Lower leg skin (tissue), 3 donors: ENCODE measurements at regions not wholly inside any gene's neighbourhood (a gene's known extent, or its start where the extent isn't known, plus 50 kb on each side); places are given as distances from the start of the nearest gene placed in this dataset.

Source experiments
- POLR2A ChIP-seq, 2 donors: fragments of 450-650 bp; IDR thresholded peaks; one replicate each; pipeline ENCODE4 v1.6.1; 2016 to 2017; ENCODE audit warnings: antibody characterized with exemption in 2 of 2, mild to moderate bottlenecking in 1 of 2, moderate library complexity in 1 of 2
- TF ChIP-seq, protein P1 (sequence below), 3 donors: fragments of 450-650 bp; IDR thresholded peaks; one replicate each; pipeline ENCODE4 v1.5.1; 2016; ENCODE audit warnings: antibody characterized with exemption in 3 of 3, mild to moderate bottlenecking in 3 of 3, moderate library complexity in 2 of 3

DNA sequence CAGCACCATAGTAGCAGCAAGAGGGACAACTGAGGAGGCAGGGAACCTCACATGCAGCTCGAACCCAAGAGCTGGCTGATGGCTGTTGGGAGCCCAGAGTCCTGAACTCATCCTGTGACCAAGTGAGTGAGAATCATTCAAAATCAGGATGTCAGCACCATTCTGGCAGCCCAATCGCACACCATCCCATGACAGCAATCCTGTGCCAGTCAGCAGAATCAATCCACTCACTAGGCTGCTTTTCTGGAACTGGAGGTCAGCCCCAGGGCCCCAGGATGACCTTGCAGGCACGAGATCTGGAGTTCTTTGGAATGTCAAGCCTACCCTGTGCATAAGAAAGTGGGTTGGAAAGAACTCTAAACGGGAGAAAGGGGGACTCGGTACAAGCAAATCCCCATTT lies 67.8 kb upstream of the TAF11L2 start:
- TF ChIP-seq, protein P1, sequence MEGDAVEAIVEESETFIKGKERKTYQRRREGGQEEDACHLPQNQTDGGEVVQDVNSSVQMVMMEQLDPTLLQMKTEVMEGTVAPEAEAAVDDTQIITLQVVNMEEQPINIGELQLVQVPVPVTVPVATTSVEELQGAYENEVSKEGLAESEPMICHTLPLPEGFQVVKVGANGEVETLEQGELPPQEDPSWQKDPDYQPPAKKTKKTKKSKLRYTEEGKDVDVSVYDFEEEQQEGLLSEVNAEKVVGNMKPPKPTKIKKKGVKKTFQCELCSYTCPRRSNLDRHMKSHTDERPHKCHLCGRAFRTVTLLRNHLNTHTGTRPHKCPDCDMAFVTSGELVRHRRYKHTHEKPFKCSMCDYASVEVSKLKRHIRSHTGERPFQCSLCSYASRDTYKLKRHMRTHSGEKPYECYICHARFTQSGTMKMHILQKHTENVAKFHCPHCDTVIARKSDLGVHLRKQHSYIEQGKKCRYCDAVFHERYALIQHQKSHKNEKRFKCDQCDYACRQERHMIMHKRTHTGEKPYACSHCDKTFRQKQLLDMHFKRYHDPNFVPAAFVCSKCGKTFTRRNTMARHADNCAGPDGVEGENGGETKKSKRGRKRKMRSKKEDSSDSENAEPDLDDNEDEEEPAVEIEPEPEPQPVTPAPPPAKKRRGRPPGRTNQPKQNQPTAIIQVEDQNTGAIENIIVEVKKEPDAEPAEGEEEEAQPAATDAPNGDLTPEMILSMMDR (IDR thresholded peaks at IDR 0.05): no peak
- TF ChIP-seq POLR2A (IDR thresholded peaks at IDR 0.05): no peak
